H9 (cell line): ENCODE measurements at regions not wholly inside any gene's neighbourhood (a gene's known extent, or its start where the extent isn't known, plus 50 kb on each side); places are given as distances from the start of the nearest gene placed in this dataset.

Experiments
- DNase-seq: peaks from one replicate; pipeline ENCODE4 v3.0.0-alpha.2; 2017
- H2AFZ ChIP-seq: one replicate; pipeline ENCODE4 v1.6.1; 2013; ENCODE audit warnings: mild to moderate bottlenecking, low read length, control low read depth, moderate library complexity
- H2AK5ac ChIP-seq: 2 replicates; pipeline ENCODE4 v1.6.1; 2013; ENCODE audit warnings: low read length, control low read depth, mixed read lengths; ENCODE audit not compliant: insufficient read length
- H2BK120ac ChIP-seq: one replicate; pipeline ENCODE4 v1.6.1; 2013; ENCODE audit warnings: low read depth, mild to moderate bottlenecking, low read length, control low read depth, inconsistent platforms; ENCODE audit not compliant: poor library complexity, severe bottlenecking
- H2BK12ac ChIP-seq: 2 replicates; pipeline ENCODE4 v1.6.1; 2013; ENCODE audit warnings: low read length, control low read depth, mixed read lengths, low read depth; ENCODE audit not compliant: insufficient read length
- H2BK15ac ChIP-seq: 2 replicates; pipeline ENCODE4 v1.6.1; 2013; ENCODE audit warnings: low read depth, low read length, control low read depth
- H2BK20ac ChIP-seq: one replicate; pipeline ENCODE4 v1.6.1; 2013; ENCODE audit warnings: low read depth, mild to moderate bottlenecking, low read length, control low read depth, inconsistent platforms; ENCODE audit not compliant: poor library complexity, severe bottlenecking
- H2BK5ac ChIP-seq: 2 replicates; pipeline ENCODE4 v1.6.1; 2013; ENCODE audit warnings: low read length, control low read depth, mixed read lengths; ENCODE audit not compliant: insufficient read length
- H3K14ac ChIP-seq: 2 replicates; pipeline ENCODE4 v1.6.1; 2013; ENCODE audit warnings: low read length, control low read depth; ENCODE audit not compliant: insufficient read depth
- H3K18ac ChIP-seq: 2 replicates; pipeline ENCODE4 v1.6.1; 2013; ENCODE audit warnings: low read depth, mild to moderate bottlenecking, mixed read lengths, low read length, control low read depth; ENCODE audit not compliant: insufficient read length
- H3K23ac ChIP-seq: 2 replicates; pipeline ENCODE4 v1.6.1; 2013; ENCODE audit warnings: low read length, control low read depth, mixed read lengths, low read depth; ENCODE audit not compliant: insufficient read length
- H3K23me2 ChIP-seq: 2 replicates; pipeline ENCODE4 v1.6.1; 2013; ENCODE audit warnings: low read depth, mild to moderate bottlenecking, mixed read lengths, low read length, control low read depth; ENCODE audit not compliant: insufficient read length, poor library complexity, severe bottlenecking
- H3K27ac ChIP-seq: 2 replicates; pipeline ENCODE4 v1.5.1; 2013; ENCODE audit warnings: low read length, control low read depth, mixed read lengths, low read depth; ENCODE audit not compliant: insufficient read length
- H3K27me3 ChIP-seq: 2 replicates; pipeline ENCODE4 v1.6.1; 2013; ENCODE audit warnings: low read length, control low read depth, inconsistent platforms; ENCODE audit not compliant: insufficient read depth
- H3K4ac ChIP-seq: 2 replicates; pipeline ENCODE4 v1.6.1; 2013; ENCODE audit warnings: low read depth, mild to moderate bottlenecking, control low read depth, inconsistent platforms, low read length, moderate library complexity
- H3K4me1 ChIP-seq: 2 replicates; pipeline ENCODE4 v1.6.1; 2013; ENCODE audit warnings: low read length, control low read depth, inconsistent platforms; ENCODE audit not compliant: insufficient read depth
- H3K4me2 ChIP-seq: 2 replicates; pipeline ENCODE4 v1.6.1; 2013; ENCODE audit warnings: low read length, control low read depth, mixed read lengths; ENCODE audit not compliant: insufficient read length, insufficient read depth
- H3K56ac ChIP-seq: 2 replicates; pipeline ENCODE4 v1.6.1; 2013; ENCODE audit warnings: low read depth, mild to moderate bottlenecking, mixed read lengths, low read length, control low read depth; ENCODE audit not compliant: insufficient read length
- H3K79me1 ChIP-seq: 2 replicates; pipeline ENCODE4 v1.6.1; 2013; ENCODE audit warnings: low read depth, mild to moderate bottlenecking, moderate library complexity, low read length, control low read depth, inconsistent platforms; ENCODE audit not compliant: insufficient read depth, poor library complexity, severe bottlenecking
- H3K79me2 ChIP-seq: 2 replicates; pipeline ENCODE4 v1.6.1; 2013; ENCODE audit warnings: low read length, control low read depth, inconsistent platforms; ENCODE audit not compliant: insufficient read depth
- H3K9ac ChIP-seq: 2 replicates; pipeline ENCODE4 v1.6.1; 2013; ENCODE audit warnings: low read length, control low read depth, mixed read lengths; ENCODE audit not compliant: insufficient read length; ENCODE audit errors: extremely low read depth
- H3K9me3 ChIP-seq: one replicate; pipeline ENCODE4 v1.6.1; 2013; ENCODE audit warnings: low read depth, low read length, inconsistent platforms; ENCODE audit not compliant: control insufficient read depth
- H3T11ph ChIP-seq: one replicate; pipeline ENCODE4 v1.6.1; 2013; ENCODE audit warnings: mild to moderate bottlenecking, low read length, control low read depth, inconsistent platforms
- H4K20me1 ChIP-seq: one replicate; pipeline ENCODE4 v1.6.1; 2013; ENCODE audit not compliant: control insufficient read depth, insufficient read length, insufficient read depth
- H4K5ac ChIP-seq: 2 replicates; pipeline ENCODE4 v1.6.1; 2013; ENCODE audit warnings: low read depth, mild to moderate bottlenecking, mixed read lengths, low read length, control low read depth; ENCODE audit not compliant: insufficient read length
- H4K8ac ChIP-seq: replicated peaks from 2 replicates; pipeline ENCODE4 v1.6.1; 2013; ENCODE audit warnings: low read length, control low read depth, mixed read lengths, low read depth; ENCODE audit not compliant: insufficient read length
- H4K91ac ChIP-seq: 2 replicates; pipeline ENCODE4 v1.6.1; 2013; ENCODE audit warnings: low read depth, mild to moderate bottlenecking, moderate library complexity, mixed read lengths, low read length, control low read depth; ENCODE audit not compliant: insufficient read length
- H3K27ac Mint-ChIP-seq, 3 experiments: 2 replicates in 2 of 3; 3 replicates in 1 of 3; pipeline ENCODE4 v1.8.0; 2020 to 2021; ENCODE audit warnings: mixed read lengths in 3 of 3, mild to moderate bottlenecking in 1 of 3, moderate library complexity in 1 of 3
- H3K27me3 Mint-ChIP-seq: 2 replicates; pipeline ENCODE4 v1.8.0; 2021; ENCODE audit warnings: low read depth, mild to moderate bottlenecking, moderate library complexity, mixed read lengths
- H3K36me3 Mint-ChIP-seq, 3 experiments: 2 replicates in 2 of 3; 3 replicates in 1 of 3; pipeline ENCODE4 v1.8.0; 2020 to 2021; ENCODE audit warnings: low read depth in 3 of 3, mixed read lengths in 3 of 3; ENCODE audit not compliant: insufficient read depth in 1 of 3
- H3K4me1 Mint-ChIP-seq, 2 experiments: 2 replicates each; pipeline ENCODE4 v1.8.0; 2020; ENCODE audit warnings: mixed read lengths in 2 of 2
- H3K4me3 Mint-ChIP-seq, 2 experiments: 2 replicates in 1 of 2; 3 replicates in 1 of 2; pipeline ENCODE4 v1.8.0; 2020 to 2021; ENCODE audit warnings: mild to moderate bottlenecking in 2 of 2, mixed read lengths in 2 of 2, moderate library complexity in 1 of 2
- H3K9me3 Mint-ChIP-seq, 2 experiments: 2 replicates in 1 of 2; 3 replicates in 1 of 2; pipeline ENCODE4 v1.8.0; 2020; ENCODE audit warnings: mild to moderate bottlenecking in 2 of 2, mixed read lengths in 2 of 2, moderate library complexity in 1 of 2
- CTCF ChIP-seq: fragments of 200-600 bp; sonication (generic); conservative IDR thresholded peaks from 3 replicates; pipeline ENCODE4 v1.8.0; 2021; ENCODE audit warnings: antibody characterized with exemption, mild to moderate bottlenecking
- WGBS: extraction: QIAGEN DNeasy Blood & Tissue Kit; methylation state at CpG from one replicate; pipeline ENCODE4 v1.1.7; 2013; ENCODE audit warnings: missing lambda C conversion rate, low lambda C conversion rate, mixed read lengths; ENCODE audit not compliant: insufficient read length; ENCODE audit errors: extremely low coverage; 5-methylcytosine and 5-hydroxymethylcytosine counted together

GRCh38 chr16:8430401-8430800 lies 159.9 kb downstream of the TMEM114 start:
- Histone ChIP-seq H3K79me2 (no peaks in the 10 kb centered on the region), H3K9ac (no peak overlapping the region), H3K23me2 (no peaks in the 10 kb centered on the region), H2BK120ac (no peak overlapping the region), H2BK20ac (no peak overlapping the region), H2BK15ac (no peak overlapping the region), H3K56ac (no peak overlapping the region), H3K27ac (no peak overlapping the region), H2AK5ac (no peak overlapping the region), H3K27me3 (no peaks in the 10 kb centered on the region), H4K5ac (no peak overlapping the region), H3K9me3 (no peaks in the 10 kb centered on the region), H2BK12ac (no peak overlapping the region), H4K91ac (no peak overlapping the region), H3K4me1 (no peaks in the 10 kb centered on the region), H2AFZ (no peak overlapping the region), H3K23ac (no peak overlapping the region), H3K4me2 (no peak overlapping the region), H4K8ac (no peak overlapping the region), H3K79me1 (no peaks in the 10 kb centered on the region), H3K18ac (no peak overlapping the region), H4K20me1 (no peaks in the 10 kb centered on the region), H3K4ac (no peak overlapping the region), H3K14ac (no peak overlapping the region), H3T11ph (no peak overlapping the region), H2BK5ac (no peak overlapping the region)
- Mint-ChIP-seq H3K9me3 (no peaks in the 10 kb centered on the region), H3K4me3 (no peak overlapping the region), H3K27me3 (peaks cover 20% of the 10 kb centered on the region), H3K27ac (no peak overlapping the region), H3K36me3 (no peaks in the 10 kb centered on the region), H3K4me1 (no peaks in the 10 kb centered on the region)
- no peak for TF ChIP-seq CTCF
- WGBS: no CpG with 5 or more reads among the region's 3 CpGs
- DNase-seq: no peak
